HUES6 (cell line): ENCODE measurements at regions not wholly inside any gene's neighbourhood (a gene's known extent, or its start where the extent isn't known, plus 50 kb on each side); places are given as distances from the start of the nearest gene placed in this dataset.

ENCODE experiments used
- H3K27ac ChIP-seq: 2 replicates; pipeline ENCODE4 v1.7.0; 2013; ENCODE audit warnings: low read depth, mild to moderate bottlenecking, low read length, inconsistent platforms
- H3K27me3 ChIP-seq: 2 replicates; pipeline ENCODE4 v1.6.1; 2013; ENCODE audit warnings: low read length; ENCODE audit not compliant: control insufficient read depth, insufficient read depth
- H3K36me3 ChIP-seq: 2 replicates; pipeline ENCODE4 v1.6.1; 2013; ENCODE audit warnings: low read length; ENCODE audit not compliant: control insufficient read depth, insufficient read depth
- H3K4me1 ChIP-seq: 2 replicates; pipeline ENCODE4 v1.6.1; 2013; ENCODE audit warnings: low read length; ENCODE audit not compliant: control insufficient read depth, insufficient read depth
- H3K4me3 ChIP-seq: 2 replicates; pipeline ENCODE4 v1.5.1; 2013; ENCODE audit warnings: low read depth, low read length
- H3K9ac ChIP-seq: one replicate; pipeline ENCODE4 v1.6.1; 2013; ENCODE audit warnings: mild to moderate bottlenecking, low read length
- H3K9me3 ChIP-seq: 2 replicates; pipeline ENCODE4 v1.6.1; 2013; ENCODE audit warnings: low read depth, low read length; ENCODE audit not compliant: control insufficient read depth, insufficient read depth

DNA sequence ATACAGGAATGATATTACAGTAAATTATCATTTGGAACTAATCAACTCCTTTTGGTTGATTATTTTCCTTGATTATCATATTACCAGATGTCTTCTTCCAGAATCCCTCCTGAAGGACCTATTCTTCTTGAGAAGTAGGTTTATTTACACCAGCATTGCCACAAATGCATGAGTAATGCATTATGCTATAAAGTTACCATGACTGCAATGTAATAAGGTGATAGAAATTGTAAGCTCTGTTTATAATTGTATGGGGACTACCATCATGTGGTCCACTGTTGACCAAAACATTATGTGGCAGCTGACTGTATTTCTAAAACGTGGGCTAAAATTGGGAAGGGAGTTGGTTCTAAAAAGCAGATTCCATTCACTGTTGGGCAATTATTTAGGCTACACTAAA, 602.2 kb downstream of the NYAP2 start:
- Histone ChIP-seq H3K4me1 (no peaks in the 10 kb centered on the region), H3K4me3 (no peak overlapping the region), H3K9ac (no peak overlapping the region), H3K27me3 (no peaks in the 10 kb centered on the region), H3K27ac (no peak overlapping the region), H3K36me3 (no peaks in the 10 kb centered on the region), H3K9me3 (no peaks in the 10 kb centered on the region)

DNA sequence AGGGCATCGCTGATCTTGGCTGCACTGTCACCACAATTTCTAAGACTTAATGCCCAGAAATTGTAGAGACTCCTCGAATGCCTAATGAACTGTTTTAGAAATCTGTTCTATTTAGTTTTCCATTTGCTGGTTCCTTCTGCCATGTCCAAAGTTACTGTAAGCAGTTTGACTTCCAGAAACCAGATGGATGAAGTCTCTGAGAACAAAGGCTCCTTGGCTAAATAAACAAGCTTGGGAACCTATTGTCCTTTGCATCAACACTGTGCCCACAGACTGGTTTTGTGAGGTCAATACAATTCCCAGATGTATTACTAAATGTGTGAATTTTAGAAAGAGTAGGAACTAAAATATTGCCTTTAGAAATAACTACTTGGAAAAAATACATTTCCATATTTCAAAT, 600.2 kb downstream of the NYAP2 start:
- H3K4me1 ChIP-seq, result no peaks in the 10 kb centered on the region
- no peaks in the 10 kb centered on the region for H3K9me3 ChIP-seq
- no peak overlapping the region for H3K9ac ChIP-seq
- no peak overlapping the region for H3K27ac ChIP-seq
- no peaks in the 10 kb centered on the region for H3K36me3 ChIP-seq
- no peak overlapping the region for H3K4me3 ChIP-seq
- H3K27me3 ChIP-seq, result no peaks in the 10 kb centered on the region

DNA sequence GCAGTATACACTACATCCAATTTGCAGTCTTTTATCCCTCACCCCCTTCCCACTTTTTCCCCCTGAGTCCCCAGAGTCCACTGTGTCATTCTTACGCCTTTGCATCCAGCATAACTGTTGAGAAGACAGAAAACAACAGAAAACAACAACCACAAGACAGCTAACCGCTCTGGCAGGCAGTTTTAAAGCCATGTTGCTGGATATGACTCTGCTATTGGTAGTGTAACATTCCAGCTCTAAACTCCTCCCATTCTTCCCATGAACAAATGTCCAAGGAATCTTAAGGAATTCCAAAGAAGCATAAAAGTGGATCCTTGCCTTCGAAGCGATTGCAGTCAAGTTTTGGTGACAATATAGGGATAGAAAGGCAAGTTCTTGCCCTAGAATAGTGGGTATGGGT, 599.1 kb downstream of the NYAP2 start:
- Histone ChIP-seq H3K36me3 (no peaks in the 10 kb centered on the region), H3K4me3 (no peak overlapping the region), H3K9ac (no peak overlapping the region), H3K27ac (no peak overlapping the region), H3K9me3 (no peaks in the 10 kb centered on the region), H3K27me3 (no peaks in the 10 kb centered on the region), H3K4me1 (no peaks in the 10 kb centered on the region)

DNA sequence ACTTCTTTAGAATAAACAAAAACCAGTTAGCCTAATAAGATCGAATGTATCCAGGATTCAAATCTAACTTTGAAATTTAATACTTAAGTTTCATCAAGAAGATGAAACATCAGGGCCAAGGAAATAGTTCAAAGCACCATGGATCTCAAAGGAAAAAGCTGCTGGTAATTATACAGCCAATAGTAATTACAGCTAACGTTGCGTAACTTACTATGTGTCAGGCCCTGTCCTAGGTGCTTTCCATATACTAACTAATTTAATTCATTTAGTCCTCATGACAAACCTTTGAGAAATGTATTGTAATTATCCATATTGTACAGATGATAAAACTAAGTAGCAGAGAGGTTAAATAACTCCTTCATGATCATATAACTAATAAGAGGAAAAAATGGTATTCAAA, 598.6 kb downstream of the NYAP2 start:
- H3K9me3 ChIP-seq, result no peaks in the 10 kb centered on the region
- no peak overlapping the region for H3K4me3 ChIP-seq
- H3K27ac ChIP-seq, result no peak overlapping the region
- H3K4me1 ChIP-seq, result no peaks in the 10 kb centered on the region
- no peak overlapping the region for H3K9ac ChIP-seq
- H3K36me3 ChIP-seq, result no peaks in the 10 kb centered on the region
- no peaks in the 10 kb centered on the region for H3K27me3 ChIP-seq

DNA sequence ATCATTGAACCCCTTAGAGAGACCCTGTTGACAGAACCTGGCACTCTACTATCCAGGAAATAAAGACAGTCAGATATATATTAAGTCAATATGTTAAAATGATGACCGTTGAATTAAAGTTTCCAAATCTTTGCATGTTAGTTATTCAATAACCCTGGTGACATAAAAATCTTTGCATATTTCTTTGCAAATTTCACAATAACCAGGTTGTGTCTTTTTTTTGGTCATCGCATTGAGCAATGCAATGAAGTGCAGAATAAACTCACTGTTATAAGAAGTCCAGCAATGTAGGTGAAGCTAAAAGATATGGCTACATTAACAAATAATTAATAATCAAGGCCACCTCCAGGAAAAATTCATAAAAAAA, 596.9 kb downstream of the NYAP2 start:
- Histone ChIP-seq H3K27me3 (no peaks in the 10 kb centered on the region), H3K4me3 (no peak overlapping the region), H3K9ac (no peak overlapping the region), H3K36me3 (no peaks in the 10 kb centered on the region), H3K4me1 (no peaks in the 10 kb centered on the region), H3K27ac (no peak overlapping the region), H3K9me3 (no peaks in the 10 kb centered on the region)

DNA sequence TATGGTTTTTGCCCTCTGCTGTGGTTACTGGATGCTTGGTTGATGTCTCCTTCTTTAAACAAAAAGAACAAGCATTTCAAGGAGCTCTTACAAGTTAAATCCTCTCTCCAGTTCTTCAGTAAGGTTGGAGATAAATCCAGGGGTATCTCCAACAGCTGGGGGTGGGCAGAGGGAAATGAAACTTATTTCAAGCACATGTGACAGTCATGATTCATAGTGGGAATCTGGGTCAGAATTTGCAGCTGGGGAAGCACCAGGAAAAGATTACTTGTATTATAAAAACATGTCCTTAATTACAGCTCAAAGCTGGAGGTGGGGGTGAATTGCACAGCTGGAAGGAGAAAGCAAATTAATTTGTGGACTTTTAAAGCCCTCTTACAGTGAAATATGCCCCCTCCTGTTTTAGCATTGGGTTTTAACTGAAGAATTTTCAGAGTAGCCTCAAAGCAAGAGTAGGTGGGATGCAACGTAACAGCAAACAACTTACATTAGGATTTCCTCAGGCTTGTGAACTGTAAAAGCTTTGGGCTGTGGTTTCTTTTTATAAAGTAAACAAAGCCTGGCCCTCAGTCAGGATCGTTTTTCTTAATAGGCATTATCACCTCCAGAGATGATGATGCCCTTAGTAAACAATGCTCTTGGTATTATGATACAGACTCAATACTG, 596.4 kb downstream of the NYAP2 start:
- no peak overlapping the region for H3K9ac ChIP-seq
- H3K27ac ChIP-seq, result no peak overlapping the region
- H3K4me1 ChIP-seq, result no peaks in the 10 kb centered on the region
- no peaks in the 10 kb centered on the region for H3K9me3 ChIP-seq
- H3K36me3 ChIP-seq, result no peaks in the 10 kb centered on the region
- H3K27me3 ChIP-seq, result no peaks in the 10 kb centered on the region
- H3K4me3 ChIP-seq, result no peak overlapping the region

DNA sequence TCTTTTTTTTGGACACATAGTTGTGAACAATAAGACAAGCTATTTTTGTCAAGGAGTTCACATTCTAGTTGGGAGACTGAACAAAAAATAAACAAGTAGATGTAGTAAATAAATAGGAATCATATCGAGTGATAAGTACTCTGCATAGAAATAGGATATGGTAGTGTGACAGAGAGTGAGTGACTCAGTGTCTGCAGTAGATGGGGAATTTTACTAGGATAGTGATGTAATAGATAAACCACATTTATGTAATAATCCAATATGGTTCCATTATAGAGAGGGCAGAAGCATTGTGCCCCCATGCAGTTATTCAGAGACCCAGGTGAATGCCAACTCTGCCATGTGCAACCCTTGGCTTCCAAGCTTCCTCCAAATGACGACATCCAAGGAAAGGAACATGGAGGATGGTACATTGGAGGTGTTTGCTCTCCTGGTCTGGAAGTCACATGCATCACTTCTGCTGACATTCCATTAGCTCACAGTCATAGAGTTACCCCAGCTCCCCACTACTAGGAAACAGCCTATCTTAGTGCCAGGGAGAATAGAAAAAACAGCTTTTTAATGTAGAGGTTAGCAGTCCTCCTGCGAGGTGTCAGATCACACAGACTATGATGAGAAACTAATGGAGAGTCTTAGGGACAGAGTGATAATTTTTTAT, 595.4 kb downstream of the NYAP2 start:
- Histone ChIP-seq H3K4me1 (no peaks in the 10 kb centered on the region), H3K27me3 (no peaks in the 10 kb centered on the region), H3K9ac (no peak overlapping the region), H3K4me3 (no peak overlapping the region), H3K36me3 (no peaks in the 10 kb centered on the region), H3K27ac (no peak overlapping the region), H3K9me3 (no peaks in the 10 kb centered on the region)

DNA sequence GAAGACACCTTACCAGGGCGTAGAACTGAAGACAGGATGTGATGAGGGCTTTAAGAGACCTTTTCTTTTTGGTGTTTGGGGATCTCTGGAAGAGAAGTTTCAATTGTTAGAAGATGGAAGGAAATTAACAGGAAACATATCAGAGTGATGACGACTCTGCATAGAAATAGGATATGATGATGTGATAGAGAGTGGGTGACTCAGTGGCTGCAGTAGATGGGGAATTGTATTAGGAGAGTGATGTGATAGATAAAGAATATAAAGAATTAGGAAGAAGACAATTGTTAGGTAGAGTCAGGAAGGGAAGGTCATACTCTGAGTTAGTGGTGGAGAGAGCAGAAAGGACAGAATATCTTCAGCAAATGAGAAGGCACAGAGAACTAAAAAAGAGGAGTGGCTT, 593.9 kb downstream of the NYAP2 start:
- Histone ChIP-seq H3K4me3 (no peak overlapping the region), H3K36me3 (no peaks in the 10 kb centered on the region), H3K9me3 (no peaks in the 10 kb centered on the region)

DNA sequence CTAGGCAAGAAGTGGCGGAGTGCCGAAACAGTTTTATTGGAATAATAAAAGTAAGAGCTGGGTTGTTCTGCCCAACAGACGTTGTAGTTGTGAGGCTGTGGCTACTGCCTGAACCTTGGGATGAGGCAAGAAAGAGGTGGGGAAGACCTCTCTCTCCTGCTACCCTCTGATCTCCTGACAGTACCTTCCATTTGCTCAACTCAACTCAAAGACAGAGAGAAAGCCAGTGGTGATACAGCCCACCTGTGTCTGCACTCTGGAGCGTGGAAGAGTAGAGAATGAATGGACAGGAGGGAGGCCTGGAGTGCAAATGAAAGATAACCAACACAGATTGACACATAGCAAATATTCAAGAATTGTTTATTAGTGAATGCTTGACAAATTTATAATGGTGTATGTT, 590.3 kb downstream of the NYAP2 start:
- Histone ChIP-seq H3K9me3 (no peaks in the 10 kb centered on the region), H3K27me3 (no peaks in the 10 kb centered on the region), H3K27ac (no peak overlapping the region), H3K4me1 (no peaks in the 10 kb centered on the region), H3K4me3 (no peak overlapping the region), H3K36me3 (no peaks in the 10 kb centered on the region), H3K9ac (no peak overlapping the region)

More for the DNA sequence above, 593.9 kb downstream of the NYAP2 start:
- H3K27ac ChIP-seq, result no peak overlapping the region
- H3K27me3 ChIP-seq, result no peaks in the 10 kb centered on the region
- no peak overlapping the region for H3K9ac ChIP-seq
- no peaks in the 10 kb centered on the region for H3K4me1 ChIP-seq

DNA sequence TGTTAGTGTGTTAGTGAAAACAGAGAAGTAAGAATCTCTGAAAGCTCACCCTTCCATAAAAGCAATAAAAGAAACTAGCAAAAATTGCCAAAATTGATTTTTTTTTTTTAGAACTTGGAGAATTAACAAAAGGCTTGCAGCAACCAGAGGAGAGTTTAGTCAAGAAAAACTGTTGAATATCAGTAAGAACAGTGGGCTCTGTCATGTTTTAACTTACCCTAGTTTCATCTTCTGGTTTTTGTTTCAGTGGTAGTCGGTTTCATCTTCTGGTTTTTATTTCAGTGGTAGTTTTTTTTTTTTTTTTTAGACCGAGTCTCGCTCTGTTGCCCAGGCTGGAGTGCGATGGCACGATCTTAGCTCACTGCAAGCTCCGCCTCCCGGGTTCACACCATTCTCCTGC, 580.9 kb downstream of the NYAP2 start:
- H3K4me3 ChIP-seq, result no peak overlapping the region
- H3K4me1 ChIP-seq, result no peaks in the 10 kb centered on the region
- no peaks in the 10 kb centered on the region for H3K9me3 ChIP-seq
- no peaks in the 10 kb centered on the region for H3K36me3 ChIP-seq
- H3K9ac ChIP-seq, result no peak overlapping the region
- no peaks in the 10 kb centered on the region for H3K27me3 ChIP-seq
- no peak overlapping the region for H3K27ac ChIP-seq

DNA sequence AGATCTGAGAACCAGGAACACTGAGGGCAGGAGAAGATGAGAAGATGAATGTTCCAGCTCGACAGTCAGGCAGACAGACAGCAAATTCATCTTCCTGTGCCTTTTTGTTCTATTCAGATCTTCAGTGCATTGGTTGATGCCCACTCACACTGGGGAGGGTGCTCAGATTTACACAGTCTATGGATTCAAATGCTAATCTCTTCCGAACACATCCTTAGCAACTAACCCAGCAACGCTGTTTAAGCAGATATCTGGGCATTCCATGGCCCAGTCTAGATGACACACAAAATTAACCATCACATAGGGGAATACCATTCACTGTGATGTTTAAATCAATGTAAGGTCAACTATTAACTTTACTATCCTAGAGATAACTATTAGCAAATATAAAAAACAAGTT, 571.9 kb downstream of the NYAP2 start:
- Histone ChIP-seq H3K9me3 (peaks cover 7% of the 10 kb centered on the region; the same call in 1 of the 2 replicates), H3K27me3 (no peaks in the 10 kb centered on the region), H3K4me3 (no peak overlapping the region), H3K4me1 (no peaks in the 10 kb centered on the region), H3K9ac (no peak overlapping the region), H3K27ac (no peak overlapping the region), H3K36me3 (no peaks in the 10 kb centered on the region)
